ENCODE measurements at regions not wholly inside any gene's neighbourhood (a gene's known extent, or its start where the extent isn't known, plus 50 kb on each side); places are given as distances from the start of the nearest gene placed in this dataset.

GRCh38 chr12:87930033-87930432 is 99.2 kb downstream of the C12orf50 start:
- peak; percentile 16 for DNase-seq (ENCODE audit: low read depth)
- TF ChIP-seq, protein P1, sequence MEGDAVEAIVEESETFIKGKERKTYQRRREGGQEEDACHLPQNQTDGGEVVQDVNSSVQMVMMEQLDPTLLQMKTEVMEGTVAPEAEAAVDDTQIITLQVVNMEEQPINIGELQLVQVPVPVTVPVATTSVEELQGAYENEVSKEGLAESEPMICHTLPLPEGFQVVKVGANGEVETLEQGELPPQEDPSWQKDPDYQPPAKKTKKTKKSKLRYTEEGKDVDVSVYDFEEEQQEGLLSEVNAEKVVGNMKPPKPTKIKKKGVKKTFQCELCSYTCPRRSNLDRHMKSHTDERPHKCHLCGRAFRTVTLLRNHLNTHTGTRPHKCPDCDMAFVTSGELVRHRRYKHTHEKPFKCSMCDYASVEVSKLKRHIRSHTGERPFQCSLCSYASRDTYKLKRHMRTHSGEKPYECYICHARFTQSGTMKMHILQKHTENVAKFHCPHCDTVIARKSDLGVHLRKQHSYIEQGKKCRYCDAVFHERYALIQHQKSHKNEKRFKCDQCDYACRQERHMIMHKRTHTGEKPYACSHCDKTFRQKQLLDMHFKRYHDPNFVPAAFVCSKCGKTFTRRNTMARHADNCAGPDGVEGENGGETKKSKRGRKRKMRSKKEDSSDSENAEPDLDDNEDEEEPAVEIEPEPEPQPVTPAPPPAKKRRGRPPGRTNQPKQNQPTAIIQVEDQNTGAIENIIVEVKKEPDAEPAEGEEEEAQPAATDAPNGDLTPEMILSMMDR (conservative IDR thresholded peaks at IDR 0.05; ENCODE audit: low read depth, low read length) = no peak
- H3K4me3 ChIP-seq (ENCODE audit: low read depth, low read length) = no peak overlapping the region

DNA sequence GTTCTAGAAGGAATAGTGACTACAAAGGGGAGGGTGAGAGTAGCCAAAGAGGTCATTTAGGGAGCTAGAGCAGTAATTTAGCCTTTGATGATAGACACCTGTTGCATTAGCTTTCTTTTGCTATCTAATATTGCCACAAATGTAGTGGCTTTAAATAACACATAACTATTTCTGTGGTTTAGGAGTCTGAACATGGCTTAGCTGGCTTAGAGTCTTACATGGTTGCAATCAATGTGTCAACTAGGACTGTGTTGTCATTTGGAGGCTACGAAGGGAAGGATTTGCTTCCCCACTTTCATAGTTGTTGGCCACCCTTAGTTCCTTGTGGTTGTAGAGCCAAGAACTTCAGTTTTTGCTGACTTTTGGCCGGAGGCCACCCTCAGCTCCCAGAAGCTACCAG is 99.9 kb downstream of the C12orf50 start:
- no peak for DNase-seq (ENCODE audit: low read depth)
- H3K4me3 ChIP-seq (ENCODE audit: low read depth, low read length) = no peak overlapping the region
- TF ChIP-seq, protein P1 (conservative IDR thresholded peaks at IDR 0.05; ENCODE audit: low read depth, low read length) = no peak

- H3K4me3 ChIP-seq (ENCODE audit: low read depth, low read length) = no peak overlapping the region
- TF ChIP-seq, protein P1 (conservative IDR thresholded peaks at IDR 0.05; ENCODE audit: low read depth, low read length) = no peak
- no peak for DNase-seq (ENCODE audit: low read depth)
Measured at GRCh38 chr12:87928031-87928430, 101.2 kb downstream of the C12orf50 start.

GRCh38 chr12:87925021-87925420 is 104.2 kb downstream of the C12orf50 start:
- TF ChIP-seq, protein P1 (conservative IDR thresholded peaks at IDR 0.05; ENCODE audit: low read depth, low read length) = no peak
- no peak overlapping the region for H3K4me3 ChIP-seq (ENCODE audit: low read depth, low read length)
- no peak for DNase-seq (ENCODE audit: low read depth)

- no peak overlapping the region for H3K4me3 ChIP-seq (ENCODE audit: low read depth, low read length)
- TF ChIP-seq, protein P1 (conservative IDR thresholded peaks at IDR 0.05; ENCODE audit: low read depth, low read length) = no peak
- no peak for DNase-seq (ENCODE audit: low read depth)
Measured at GRCh38 chr12:87924149-87924548, 105.1 kb downstream of the C12orf50 start.

DNA sequence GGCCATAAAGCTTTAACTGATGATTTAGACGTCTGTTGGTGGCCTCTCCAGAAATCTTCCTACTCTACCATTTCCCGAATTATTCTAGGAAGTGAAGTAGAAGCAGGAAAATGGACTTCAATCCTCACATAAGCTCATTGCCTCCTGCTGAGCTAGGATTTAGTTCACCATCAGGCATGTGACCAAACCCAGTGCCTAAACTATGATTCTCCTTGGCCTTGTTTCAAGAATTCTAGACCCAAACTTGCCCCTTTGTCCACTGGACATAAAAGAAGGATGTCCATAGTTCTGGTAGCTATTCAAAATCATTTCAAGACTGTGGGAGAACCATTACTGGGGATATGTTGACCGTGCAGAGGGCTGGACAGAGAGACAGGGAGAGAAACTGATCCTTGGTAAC is 105.8 kb downstream of the C12orf50 start:
- TF ChIP-seq, protein P1 (conservative IDR thresholded peaks at IDR 0.05; ENCODE audit: low read depth, low read length) = no peak
- no peak for DNase-seq (ENCODE audit: low read depth)
- H3K4me3 ChIP-seq (ENCODE audit: low read depth, low read length) = no peak overlapping the region

GRCh38 chr12:87922736-87923135 is 106.5 kb downstream of the C12orf50 start:
- no peak for DNase-seq (ENCODE audit: low read depth)
- no peak overlapping the region for H3K4me3 ChIP-seq (ENCODE audit: low read depth, low read length)
- TF ChIP-seq, protein P1 (conservative IDR thresholded peaks at IDR 0.05; ENCODE audit: low read depth, low read length) = no peak
